Liver (tissue), 7 donors: ENCODE measurements at regions not wholly inside any gene's neighbourhood (a gene's known extent, or its start where the extent isn't known, plus 50 kb on each side); places are given as distances from the start of the nearest gene placed in this dataset.

Source experiments
- DNase-seq: peaks from one replicate; pipeline ENCODE4 v3.0.0-alpha.2; 2017; ENCODE audit warnings: low spot score
- H3K27ac ChIP-seq, 2 donors: one replicate each; pipeline ENCODE4 v1.7.0; 2013; ENCODE audit warnings: inconsistent platforms in 2 of 2, low read length in 2 of 2, control low read depth in 1 of 2, low read depth in 1 of 2, mild to moderate bottlenecking in 1 of 2
- H3K27me3 ChIP-seq, 4 donors: one replicate each; pipeline versions ENCODE4 v1.6.1 to v1.7.0; 2013; ENCODE audit warnings: low read length in 3 of 4, inconsistent platforms in 1 of 4, mild to moderate bottlenecking in 1 of 4, moderate library complexity in 1 of 4; ENCODE audit not compliant: control insufficient read depth in 4 of 4, insufficient read depth in 4 of 4
- H3K36me3 ChIP-seq, 4 donors: one replicate each; pipeline versions ENCODE4 v1.6.1 to v1.7.0; 2013; ENCODE audit warnings: low read length in 3 of 4, mild to moderate bottlenecking in 3 of 4, low read depth in 1 of 4, moderate library complexity in 1 of 4; ENCODE audit not compliant: control insufficient read depth in 4 of 4, insufficient read depth in 3 of 4
- H3K4me1 ChIP-seq, 4 donors: one replicate each; pipeline versions ENCODE4 v1.6.1 to v1.7.0; 2013; ENCODE audit warnings: low read length in 3 of 4, mild to moderate bottlenecking in 3 of 4, moderate library complexity in 1 of 4; ENCODE audit not compliant: control insufficient read depth in 4 of 4, insufficient read depth in 4 of 4
- H3K4me3 ChIP-seq, 3 donors: one replicate each; pipeline versions ENCODE4 v1.6.1 to v1.7.0; 2013; ENCODE audit warnings: low read length in 3 of 3, control low read depth in 1 of 3, low read depth in 1 of 3, mild to moderate bottlenecking in 1 of 3
- H3K9ac ChIP-seq, 2 donors: one replicate each; pipeline ENCODE4 v1.7.0; 2013; ENCODE audit warnings: low read length in 2 of 2, mild to moderate bottlenecking in 2 of 2, moderate library complexity in 2 of 2, control low read depth in 1 of 2, low read depth in 1 of 2
- H3K9me3 ChIP-seq, 4 donors: one replicate each; pipeline versions ENCODE4 v1.6.1 to v1.7.0; 2013; ENCODE audit warnings: low read length in 3 of 4; ENCODE audit not compliant: control insufficient read depth in 4 of 4
- GABPA ChIP-seq, 2 donors: IDR thresholded peaks in 1 of 2; conservative IDR thresholded peaks in 1 of 2; 2 replicates each; pipeline ENCODE4 v1.6.1; 2016; ENCODE audit warnings: antibody characterized with exemption in 2 of 2, mild to moderate bottlenecking in 1 of 2, moderate library complexity in 1 of 2
- HNF4A ChIP-seq, 2 donors: conservative IDR thresholded peaks; 2 replicates each; pipeline ENCODE4 v1.6.1; 2016; ENCODE audit warnings: antibody characterized with exemption in 2 of 2, mild to moderate bottlenecking in 2 of 2
- HNF4G ChIP-seq: IDR thresholded peaks from 2 replicates; pipeline ENCODE4 v1.6.1; 2016; ENCODE audit warnings: antibody characterized with exemption
- JUND ChIP-seq, 2 donors: IDR thresholded peaks; 2 replicates each; pipeline ENCODE4 v1.6.1; 2016; ENCODE audit warnings: antibody characterized with exemption in 2 of 2
- RAD21 ChIP-seq, 2 donors: IDR thresholded peaks; 2 replicates each; pipeline ENCODE4 v1.6.1; 2016; ENCODE audit warnings: antibody characterized with exemption in 2 of 2, mild to moderate bottlenecking in 2 of 2
- RXRA ChIP-seq, 2 donors: IDR thresholded peaks; 2 replicates each; pipeline ENCODE4 v1.6.1; 2017 to 2018; ENCODE audit warnings: antibody characterized with exemption in 2 of 2, mild to moderate bottlenecking in 1 of 2
- TAF1 ChIP-seq: conservative IDR thresholded peaks from 2 replicates; pipeline ENCODE4 v1.6.1; 2016; ENCODE audit warnings: antibody characterized with exemption, mild to moderate bottlenecking
- YY1 ChIP-seq: IDR thresholded peaks from 2 replicates; pipeline ENCODE4 v1.6.1; 2016; ENCODE audit warnings: antibody characterized with exemption, mild to moderate bottlenecking
- WGBS: extraction: QIAGEN DNeasy Blood & Tissue Kit; methylation state at CpG from one replicate; pipeline ENCODE4 v1.1.7; 2013; 5-methylcytosine and 5-hydroxymethylcytosine counted together
- TF ChIP-seq, protein P1 (sequence below): IDR thresholded peaks from 2 replicates; pipeline ENCODE4 v1.6.1; 2016; ENCODE audit warnings: antibody characterized with exemption, mild to moderate bottlenecking
- TF ChIP-seq, protein P2 (sequence below): IDR thresholded peaks from 2 replicates; pipeline ENCODE4 v1.6.1; 2016; ENCODE audit warnings: antibody characterized with exemption
- TF ChIP-seq, protein P3 (sequence below): IDR thresholded peaks from 2 replicates; pipeline ENCODE4 v1.6.1; 2016; ENCODE audit warnings: antibody characterized with exemption
- TF ChIP-seq, protein P4 (sequence below): IDR thresholded peaks from 2 replicates; pipeline ENCODE4 v1.6.1; 2016; ENCODE audit warnings: antibody characterized with exemption
- donor health status: healthy.
- donor health status: healthy.
- donor health status: healthy.
- donor health status: healthy.

DNA sequence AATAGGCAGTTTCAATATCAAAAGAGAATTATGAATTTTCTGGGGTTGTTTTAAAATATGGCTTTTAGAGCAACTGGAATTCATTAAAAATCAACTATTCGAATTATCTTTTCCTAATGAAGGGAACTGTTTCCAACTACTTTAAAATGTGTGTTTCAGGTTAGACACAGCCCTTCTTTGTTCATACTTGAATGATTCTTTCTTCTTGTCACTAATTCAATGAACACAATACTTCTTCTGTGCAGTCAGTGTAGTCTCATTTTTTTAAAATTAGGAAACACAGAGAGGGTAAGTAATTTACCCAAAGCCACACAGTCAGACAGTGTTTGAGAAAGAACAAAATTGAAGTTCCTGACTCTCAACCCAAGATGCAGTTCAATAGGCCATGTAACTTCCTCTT, 414.0 kb downstream of the CCDC91 start:
- 82% methylated on average over 1 of the region's 1 CpG for WGBS
- Histone ChIP-seq H3K27me3 (no peaks in the 10 kb centered on the region), H3K9ac (no peak overlapping the region), H3K36me3 (no peaks in the 10 kb centered on the region), H3K27ac (no peak overlapping the region), H3K4me3 (no peak overlapping the region), H3K9me3 (peaks cover 0 to 10% (median 5%) of the 10 kb centered on the region in 4 donors), H3K4me1 (no peaks in the 10 kb centered on the region)
- no peak for DNase-seq
- TF ChIP-seq, protein P1, sequence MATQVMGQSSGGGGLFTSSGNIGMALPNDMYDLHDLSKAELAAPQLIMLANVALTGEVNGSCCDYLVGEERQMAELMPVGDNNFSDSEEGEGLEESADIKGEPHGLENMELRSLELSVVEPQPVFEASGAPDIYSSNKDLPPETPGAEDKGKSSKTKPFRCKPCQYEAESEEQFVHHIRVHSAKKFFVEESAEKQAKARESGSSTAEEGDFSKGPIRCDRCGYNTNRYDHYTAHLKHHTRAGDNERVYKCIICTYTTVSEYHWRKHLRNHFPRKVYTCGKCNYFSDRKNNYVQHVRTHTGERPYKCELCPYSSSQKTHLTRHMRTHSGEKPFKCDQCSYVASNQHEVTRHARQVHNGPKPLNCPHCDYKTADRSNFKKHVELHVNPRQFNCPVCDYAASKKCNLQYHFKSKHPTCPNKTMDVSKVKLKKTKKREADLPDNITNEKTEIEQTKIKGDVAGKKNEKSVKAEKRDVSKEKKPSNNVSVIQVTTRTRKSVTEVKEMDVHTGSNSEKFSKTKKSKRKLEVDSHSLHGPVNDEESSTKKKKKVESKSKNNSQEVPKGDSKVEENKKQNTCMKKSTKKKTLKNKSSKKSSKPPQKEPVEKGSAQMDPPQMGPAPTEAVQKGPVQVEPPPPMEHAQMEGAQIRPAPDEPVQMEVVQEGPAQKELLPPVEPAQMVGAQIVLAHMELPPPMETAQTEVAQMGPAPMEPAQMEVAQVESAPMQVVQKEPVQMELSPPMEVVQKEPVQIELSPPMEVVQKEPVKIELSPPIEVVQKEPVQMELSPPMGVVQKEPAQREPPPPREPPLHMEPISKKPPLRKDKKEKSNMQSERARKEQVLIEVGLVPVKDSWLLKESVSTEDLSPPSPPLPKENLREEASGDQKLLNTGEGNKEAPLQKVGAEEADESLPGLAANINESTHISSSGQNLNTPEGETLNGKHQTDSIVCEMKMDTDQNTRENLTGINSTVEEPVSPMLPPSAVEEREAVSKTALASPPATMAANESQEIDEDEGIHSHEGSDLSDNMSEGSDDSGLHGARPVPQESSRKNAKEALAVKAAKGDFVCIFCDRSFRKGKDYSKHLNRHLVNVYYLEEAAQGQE, result no peak
- no peak for TF ChIP-seq HNF4G
- no peak for TF ChIP-seq YY1
- no peak for TF ChIP-seq GABPA (IDR thresholded peaks at IDR 0.05 in 1 of 2, conservative IDR thresholded peaks at IDR 0.05 in 1 of 2)
- TF ChIP-seq HNF4A (conservative IDR thresholded peaks at IDR 0.05), result no peak
- no peak for TF ChIP-seq TAF1
- TF ChIP-seq JUND (IDR thresholded peaks at IDR 0.05), result no peak
- TF ChIP-seq RXRA (IDR thresholded peaks at IDR 0.05), result no peak
- TF ChIP-seq, protein P2, sequence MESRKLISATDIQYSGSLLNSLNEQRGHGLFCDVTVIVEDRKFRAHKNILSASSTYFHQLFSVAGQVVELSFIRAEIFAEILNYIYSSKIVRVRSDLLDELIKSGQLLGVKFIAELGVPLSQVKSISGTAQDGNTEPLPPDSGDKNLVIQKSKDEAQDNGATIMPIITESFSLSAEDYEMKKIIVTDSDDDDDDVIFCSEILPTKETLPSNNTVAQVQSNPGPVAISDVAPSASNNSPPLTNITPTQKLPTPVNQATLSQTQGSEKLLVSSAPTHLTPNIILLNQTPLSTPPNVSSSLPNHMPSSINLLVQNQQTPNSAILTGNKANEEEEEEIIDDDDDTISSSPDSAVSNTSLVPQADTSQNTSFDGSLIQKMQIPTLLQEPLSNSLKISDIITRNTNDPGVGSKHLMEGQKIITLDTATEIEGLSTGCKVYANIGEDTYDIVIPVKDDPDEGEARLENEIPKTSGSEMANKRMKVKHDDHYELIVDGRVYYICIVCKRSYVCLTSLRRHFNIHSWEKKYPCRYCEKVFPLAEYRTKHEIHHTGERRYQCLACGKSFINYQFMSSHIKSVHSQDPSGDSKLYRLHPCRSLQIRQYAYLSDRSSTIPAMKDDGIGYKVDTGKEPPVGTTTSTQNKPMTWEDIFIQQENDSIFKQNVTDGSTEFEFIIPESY, result no peak
- TF ChIP-seq, protein P3, sequence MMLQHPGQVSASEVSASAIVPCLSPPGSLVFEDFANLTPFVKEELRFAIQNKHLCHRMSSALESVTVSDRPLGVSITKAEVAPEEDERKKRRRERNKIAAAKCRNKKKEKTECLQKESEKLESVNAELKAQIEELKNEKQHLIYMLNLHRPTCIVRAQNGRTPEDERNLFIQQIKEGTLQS, result no peak

DNA sequence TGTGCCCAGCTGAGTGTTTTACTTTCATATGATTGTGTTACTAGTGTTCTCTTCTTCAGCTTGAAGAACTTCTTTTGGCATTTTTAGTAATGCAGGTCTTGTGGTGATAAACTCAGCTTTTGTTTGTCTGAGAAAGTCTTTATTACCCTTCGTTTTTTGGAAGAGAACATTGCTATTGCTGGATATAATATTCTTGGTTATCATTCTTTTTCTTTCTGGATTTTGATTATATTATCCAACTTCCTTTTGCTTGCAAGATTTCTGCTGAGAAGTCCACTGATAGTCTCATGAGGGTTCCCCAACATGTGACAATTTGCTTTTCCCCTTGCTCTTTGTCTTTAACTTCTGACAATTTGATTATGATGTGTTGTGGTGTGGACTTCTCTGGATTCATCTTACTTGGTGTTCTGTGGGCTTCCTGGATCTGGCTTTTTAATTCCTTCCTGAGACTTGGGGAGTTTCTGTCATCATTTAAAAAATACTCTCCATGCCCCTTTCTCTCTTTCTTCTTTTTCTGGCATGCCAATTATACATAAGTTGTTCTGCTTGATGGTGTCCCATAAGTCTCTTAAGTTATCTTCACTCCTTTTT, 416.8 kb downstream of the CCDC91 start:
- no peak overlapping the region for H3K4me3 ChIP-seq
- no peaks in the 10 kb centered on the region for H3K4me1 ChIP-seq
- TF ChIP-seq, protein P4, sequence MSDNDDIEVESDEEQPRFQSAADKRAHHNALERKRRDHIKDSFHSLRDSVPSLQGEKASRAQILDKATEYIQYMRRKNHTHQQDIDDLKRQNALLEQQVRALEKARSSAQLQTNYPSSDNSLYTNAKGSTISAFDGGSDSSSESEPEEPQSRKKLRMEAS, result no peak
- TF ChIP-seq, protein P3, result no peak
- TF ChIP-seq RAD21 (IDR thresholded peaks at IDR 0.05), result no peak
- H3K36me3 ChIP-seq, result no peaks in the 10 kb centered on the region
- H3K27ac ChIP-seq, result no peak overlapping the region
- H3K27me3 ChIP-seq, result no peaks in the 10 kb centered on the region
- no peak overlapping the region for H3K9ac ChIP-seq
- no peak for DNase-seq
- peaks cover 0 to 10% (median 5%) of the 10 kb centered on the region in 4 donors for H3K9me3 ChIP-seq
- WGBS, result 52% methylated on average over 1 of the region's 1 CpG
